SU-DHL-6 (cell line): ENCODE measurements at regions not wholly inside any gene's neighbourhood (a gene's known extent, or its start where the extent isn't known, plus 50 kb on each side); places are given as distances from the start of the nearest gene placed in this dataset.

Experiments
- H2AFZ ChIP-seq: fragments of 200-600 bp; sonication (generic); 2 replicates; pipeline ENCODE4 v1.6.1; 2014; ENCODE audit warnings: low read depth, mild to moderate bottlenecking, moderate library complexity, mixed read lengths, antibody characterized with exemption, low read length; ENCODE audit not compliant: severe bottlenecking
- H3F3A ChIP-seq: fragments of 200-600 bp; shearing (Covaris generic); 2 replicates; pipeline ENCODE4 v1.6.0; 2016; ENCODE audit warnings: antibody characterized with exemption, mild to moderate bottlenecking; ENCODE audit not compliant: insufficient read depth
- H3K27ac ChIP-seq: fragments of 200-600 bp; sonication (generic); 2 replicates; pipeline ENCODE4 v1.5.1; 2016; ENCODE audit warnings: low read depth, mild to moderate bottlenecking, low read length, moderate library complexity, mixed read lengths
- H3K27me3 ChIP-seq: fragments of 200-600 bp; sonication (generic), shearing (Covaris generic); 2 replicates; pipeline ENCODE4 v1.6.0; 2014; ENCODE audit warnings: mild to moderate bottlenecking, low read length
- H3K36me3 ChIP-seq: fragments of 200-600 bp; sonication (generic); 2 replicates; pipeline ENCODE4 v1.6.1; 2014; ENCODE audit warnings: mild to moderate bottlenecking, low read length, mixed read lengths
- H3K4me2 ChIP-seq: fragments of 300-600, 200-600 bp; shearing (Covaris generic), sonication (generic); 2 replicates; pipeline ENCODE4 v1.6.0; 2014; ENCODE audit warnings: low read length, low read depth, mild to moderate bottlenecking; ENCODE audit not compliant: poor library complexity, severe bottlenecking
- H3K4me3 ChIP-seq: fragments of 200-600 bp; sonication (generic); 2 replicates; pipeline ENCODE4 v1.5.1; 2014; ENCODE audit warnings: antibody characterized with exemption, low read length, mild to moderate bottlenecking, mixed read lengths; ENCODE audit not compliant: insufficient read depth, poor library complexity, severe bottlenecking
- H3K79me2 ChIP-seq: fragments of 200-600 bp; sonication (generic); 2 replicates; pipeline ENCODE4 v1.6.1; 2014; ENCODE audit warnings: mild to moderate bottlenecking, low read length, moderate library complexity; ENCODE audit not compliant: insufficient read depth
- H3K9ac ChIP-seq: fragments of 200-600 bp; sonication (generic); 2 replicates; pipeline ENCODE4 v1.7.0; 2014; ENCODE audit warnings: mild to moderate bottlenecking, low read length
- H3K9me2 ChIP-seq: fragments of 200-600 bp; sonication (generic); replicated peaks from 2 replicates; pipeline ENCODE4 v1.6.1; 2014; ENCODE audit warnings: low read length; ENCODE audit not compliant: insufficient read depth
- H3K9me3 ChIP-seq: fragments of 200-600 bp; sonication (generic); 2 replicates; pipeline ENCODE4 v1.6.1; 2014; ENCODE audit warnings: low read length, mixed read lengths; ENCODE audit not compliant: insufficient read depth
- H4K20me1 ChIP-seq: fragments of 200-600 bp; sonication (generic); 2 replicates; pipeline ENCODE4 v1.6.1; 2014; ENCODE audit warnings: low read depth, mild to moderate bottlenecking, antibody characterized with exemption, low read length, moderate library complexity, mixed read lengths
- CTCF ChIP-seq: fragments of 200-600 bp; sonication (generic); IDR thresholded peaks from one replicate; pipeline ENCODE4 v1.5.1; 2017; ENCODE audit warnings: antibody characterized with exemption, mild to moderate bottlenecking, low read length, moderate library complexity; ENCODE audit not compliant: insufficient read depth, poor library complexity, severe bottlenecking
- EZH2phosphoT487 ChIP-seq: fragments of 200-600 bp; sonication (generic), shearing (Covaris generic); conservative IDR thresholded peaks from 2 replicates; pipeline ENCODE4 v1.6.1; 2018; ENCODE audit warnings: mild to moderate bottlenecking, antibody characterized with exemption, low read length, moderate library complexity, mixed read lengths

- no peaks in the 10 kb centered on the region for H3K79me2 ChIP-seq
- no peaks in the 10 kb centered on the region for H4K20me1 ChIP-seq
- no peaks in the 10 kb centered on the region; the same call in 1 of the 2 replicates for H3F3A ChIP-seq
- H3K9ac ChIP-seq: no peak overlapping the region
- no peaks in the 10 kb centered on the region for H3K36me3 ChIP-seq
- no peak overlapping the region for H2AFZ ChIP-seq
- no peaks in the 10 kb centered on the region for H3K27me3 ChIP-seq
- no peak overlapping the region for H3K4me3 ChIP-seq
- no peak overlapping the region for H3K4me2 ChIP-seq
- H3K9me3 ChIP-seq: no peaks in the 10 kb centered on the region
- TF ChIP-seq CTCF: no peak
- no peak for TF ChIP-seq EZH2phosphoT487
- H3K27ac ChIP-seq: no peak overlapping the region
- H3K9me2 ChIP-seq: no peaks in the 10 kb centered on the region
Measured at GRCh38 chr7:130877236-130877990, 143.4 kb upstream of the KLF14 start.

DNA sequence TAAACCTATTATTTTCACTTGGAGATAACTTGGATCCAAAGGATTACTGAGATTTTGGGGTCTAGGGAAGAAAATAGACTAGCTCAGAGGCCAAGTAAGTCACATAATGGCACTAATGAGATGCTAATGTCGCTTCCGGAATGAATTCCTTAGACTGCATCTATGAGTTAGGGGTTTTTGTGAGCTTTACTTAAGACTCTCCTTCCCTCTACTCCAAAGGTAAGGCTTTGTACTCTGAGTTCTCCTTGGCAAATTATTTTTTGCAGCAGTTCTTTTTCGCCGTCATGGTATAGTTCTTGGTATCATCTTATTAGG lies 143.9 kb upstream of the KLF14 start:
- H3K4me2 ChIP-seq: no peak overlapping the region
- no peak overlapping the region for H3K9ac ChIP-seq
- H4K20me1 ChIP-seq: no peaks in the 10 kb centered on the region
- TF ChIP-seq EZH2phosphoT487 (no peak), CTCF (no peak)
- H3K9me3 ChIP-seq: no peaks in the 10 kb centered on the region
- no peaks in the 10 kb centered on the region; the same call in 1 of the 2 replicates for H3F3A ChIP-seq
- no peaks in the 10 kb centered on the region for H3K27me3 ChIP-seq
- H3K79me2 ChIP-seq: no peaks in the 10 kb centered on the region
- H2AFZ ChIP-seq: no peak overlapping the region
- no peaks in the 10 kb centered on the region for H3K9me2 ChIP-seq
- H3K27ac ChIP-seq: no peak overlapping the region
- H3K36me3 ChIP-seq: no peaks in the 10 kb centered on the region
- H3K4me3 ChIP-seq: no peak overlapping the region

DNA sequence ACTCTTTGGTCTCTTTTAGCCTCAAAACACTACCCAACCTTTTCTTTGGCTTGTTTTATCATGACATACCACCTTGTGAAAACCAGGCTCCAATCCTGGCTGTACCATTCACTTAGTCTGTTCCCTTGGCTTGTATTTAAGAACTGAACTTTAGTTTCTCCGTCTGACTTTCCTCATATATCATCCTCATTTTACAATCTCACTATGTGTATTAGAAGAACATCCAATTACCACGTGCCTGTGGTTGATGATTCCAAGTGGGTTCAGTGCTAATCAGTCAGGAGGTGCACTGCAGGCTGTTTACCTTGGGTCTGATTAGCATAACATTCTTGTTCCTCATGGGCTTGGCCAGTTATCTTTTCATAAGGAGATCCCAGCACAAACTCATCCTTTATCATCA lies 144.8 kb upstream of the KLF14 start:
- no peaks in the 10 kb centered on the region; the same call in 1 of the 2 replicates for H3F3A ChIP-seq
- no peaks in the 10 kb centered on the region for H3K79me2 ChIP-seq
- TF ChIP-seq EZH2phosphoT487: no peak
- TF ChIP-seq CTCF: no peak
- H3K4me3 ChIP-seq: no peak overlapping the region
- H3K9ac ChIP-seq: no peak overlapping the region
- no peak overlapping the region for H3K27ac ChIP-seq
- no peak overlapping the region for H3K4me2 ChIP-seq
- no peaks in the 10 kb centered on the region for H3K27me3 ChIP-seq
- no peaks in the 10 kb centered on the region for H3K9me3 ChIP-seq
- no peaks in the 10 kb centered on the region for H4K20me1 ChIP-seq
- H3K9me2 ChIP-seq: no peaks in the 10 kb centered on the region
- H3K36me3 ChIP-seq: no peaks in the 10 kb centered on the region
- no peak overlapping the region for H2AFZ ChIP-seq
